BE2C (cell line): ENCODE measurements at regions not wholly inside any gene's neighbourhood (a gene's known extent, or its start where the extent isn't known, plus 50 kb on each side); places are given as distances from the start of the nearest gene placed in this dataset.

Source experiments
- DNase-seq: peaks from one replicate; pipeline ENCODE4 v3.0.0-alpha.2; 2020
- H3K27me3 ChIP-seq: fragments of 250-450 bp; sonication (Bioruptor Pico); 2 replicates; pipeline ENCODE4 v1.5.1; 2020; ENCODE audit warnings: mild to moderate bottlenecking
- H3K36me3 ChIP-seq: fragments of 250-450 bp; sonication (Bioruptor Pico); 2 replicates; pipeline ENCODE4 v1.5.1; 2020; ENCODE audit warnings: mild to moderate bottlenecking
- H3K4me1 ChIP-seq: fragments of 250-450 bp; sonication (Bioruptor Pico); 2 replicates; pipeline ENCODE4 v1.5.1; 2020
- H3K4me3 ChIP-seq: 2 replicates; pipeline ENCODE4 v1.5.1; 2011; ENCODE audit warnings: low read depth, low read length
- H3K9me3 ChIP-seq: fragments of 250-450 bp; sonication (Bioruptor Pico); 2 replicates; pipeline ENCODE4 v1.5.1; 2020
- CTCF ChIP-seq: IDR thresholded peaks from 2 replicates; pipeline ENCODE4 v1.5.1; 2012; ENCODE audit warnings: mild to moderate bottlenecking, low read depth, low read length

DNA sequence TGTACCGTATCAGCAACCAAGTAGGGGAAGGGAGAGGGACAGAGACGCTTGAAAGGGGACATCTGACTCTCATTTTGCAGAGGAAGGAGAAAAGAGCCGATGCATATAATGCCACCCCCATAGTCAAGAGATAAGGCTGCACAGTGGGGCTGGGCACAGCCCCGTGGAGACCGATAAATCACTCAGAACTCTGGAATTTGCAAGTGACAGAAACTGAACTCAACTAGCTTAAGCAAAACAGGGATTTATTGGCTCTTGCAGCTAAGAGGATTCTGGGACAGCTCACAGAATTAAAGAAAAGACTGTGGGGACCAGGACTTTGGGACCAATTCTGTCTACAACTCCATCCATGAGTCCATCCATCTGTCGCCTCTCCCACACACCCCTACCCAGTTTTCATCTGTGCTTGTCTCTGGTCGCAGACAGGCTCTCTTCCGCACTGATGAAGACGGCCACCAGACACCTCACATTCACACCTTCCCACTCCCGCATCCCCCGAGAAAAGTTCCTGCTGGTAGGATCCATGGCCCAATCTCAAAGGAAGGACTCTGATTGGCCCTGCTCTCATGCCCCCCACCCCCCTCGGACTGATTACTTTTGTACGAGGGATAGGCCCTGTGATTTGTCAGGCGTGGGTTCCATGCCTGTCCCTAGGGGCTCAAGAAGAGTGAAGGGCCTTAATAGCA is 105.9 kb upstream of the RPL38 start:
- H3K4me1 ChIP-seq, result no peaks in the 10 kb centered on the region
- H3K36me3 ChIP-seq, result no peaks in the 10 kb centered on the region
- no peak for TF ChIP-seq CTCF
- no peak for DNase-seq
- no peak overlapping the region for H3K4me3 ChIP-seq
- no peaks in the 10 kb centered on the region for H3K9me3 ChIP-seq
- H3K27me3 ChIP-seq, result no peaks in the 10 kb centered on the region

GRCh38 chr17:74098136-74099024 is 105.1 kb upstream of the RPL38 start:
- Histone ChIP-seq H3K4me3 (no peak overlapping the region), H3K9me3 (no peaks in the 10 kb centered on the region), H3K27me3 (no peaks in the 10 kb centered on the region), H3K4me1 (no peaks in the 10 kb centered on the region), H3K36me3 (no peaks in the 10 kb centered on the region)
- DNase-seq, result no peak
- TF ChIP-seq CTCF, result no peak

- Histone ChIP-seq H3K9me3 (no peaks in the 10 kb centered on the region), H3K4me1 (no peaks in the 10 kb centered on the region), H3K36me3 (no peaks in the 10 kb centered on the region), H3K4me3 (no peak overlapping the region), H3K27me3 (no peaks in the 10 kb centered on the region)
- no peak for TF ChIP-seq CTCF
- no peak for DNase-seq
These were observed 103.8 kb upstream of the RPL38 start for GRCh38 chr17:74099442-74100340.

GRCh38 chr17:74104921-74105320 is 98.6 kb upstream of the RPL38 start:
- TF ChIP-seq CTCF, result no peak
- DNase-seq, result no peak
- Histone ChIP-seq H3K4me3 (no peak overlapping the region), H3K4me1 (no peaks in the 10 kb centered on the region), H3K36me3 (no peaks in the 10 kb centered on the region), H3K9me3 (no peaks in the 10 kb centered on the region), H3K27me3 (no peaks in the 10 kb centered on the region)

DNA sequence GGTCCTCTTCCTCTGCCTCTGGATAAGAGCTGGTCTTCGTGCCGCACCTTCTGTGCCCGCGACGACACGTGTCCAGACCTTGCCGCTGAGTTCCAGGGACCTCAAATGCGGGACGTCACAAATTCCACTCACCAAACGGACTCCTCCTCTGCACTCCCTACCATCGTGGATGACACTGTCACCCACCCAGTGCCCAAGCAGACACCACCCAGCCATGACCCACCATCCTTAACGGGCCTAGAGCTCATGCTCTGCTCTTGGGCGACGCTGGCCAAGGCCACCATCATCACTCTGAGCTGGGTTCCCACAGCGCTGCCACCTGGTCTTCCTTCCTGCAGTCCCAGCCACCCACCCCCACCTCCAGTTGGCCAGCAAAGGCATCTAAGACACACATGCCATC is 96.4 kb upstream of the RPL38 start:
- no peak for DNase-seq
- H3K36me3 ChIP-seq, result no peaks in the 10 kb centered on the region
- no peaks in the 10 kb centered on the region for H3K4me1 ChIP-seq
- no peak for TF ChIP-seq CTCF
- H3K9me3 ChIP-seq, result no peaks in the 10 kb centered on the region
- no peaks in the 10 kb centered on the region for H3K27me3 ChIP-seq
- H3K4me3 ChIP-seq, result no peak overlapping the region
